ENCODE measurements at regions not wholly inside any gene's neighbourhood (a gene's known extent, or its start where the extent isn't known, plus 50 kb on each side); places are given as distances from the start of the nearest gene placed in this dataset.
A peak's percentile ranks its signal among the peaks of the same experiment; 100 is the strongest.
"Not testable (repeated sequence)": the region's sequence is repeated elsewhere in the genome, so short reads cannot be mapped to it uniquely, and the experiment has no call there.

DNA sequence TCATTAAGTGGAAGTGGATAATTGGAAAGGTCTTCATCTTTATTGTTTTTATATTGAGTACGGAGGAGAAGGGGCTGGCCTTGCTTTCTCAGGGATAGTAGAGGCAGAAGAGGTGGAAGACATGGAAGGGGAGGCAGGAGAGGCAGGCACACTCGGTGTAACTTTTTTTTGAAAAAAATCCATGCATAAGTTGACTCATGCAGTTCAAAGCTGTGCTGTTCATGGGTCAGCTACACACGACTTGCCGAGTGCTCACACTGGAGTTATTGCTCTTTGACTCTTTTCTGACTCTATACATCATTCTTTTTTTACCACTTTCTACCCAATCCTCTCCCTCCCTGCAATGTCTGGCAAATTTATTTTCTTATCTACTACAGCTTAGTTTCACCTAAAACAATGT lies 158.3 kb upstream of the AADAT start:
- no peak for DNase-seq

DNA sequence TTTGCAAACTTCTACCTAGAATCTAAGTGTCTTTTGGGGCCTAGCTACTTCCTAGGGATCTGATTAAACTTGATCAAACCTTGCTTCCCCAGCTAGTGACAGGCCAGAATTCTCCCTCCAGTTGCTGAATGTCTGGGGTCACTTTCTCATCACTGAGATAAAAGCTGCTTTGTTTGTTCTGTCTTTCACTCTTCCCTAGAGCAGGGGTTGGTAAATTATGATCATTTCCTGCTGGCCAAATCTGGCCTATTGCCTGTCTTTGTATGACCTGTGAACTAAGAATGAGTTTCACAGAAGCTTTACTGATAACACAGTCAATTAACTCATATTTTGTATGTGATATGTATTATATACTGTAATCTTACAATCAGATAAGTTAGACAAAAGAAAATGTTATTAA lies 157.8 kb upstream of the AADAT start:
- DNase-seq: no peak

DNA sequence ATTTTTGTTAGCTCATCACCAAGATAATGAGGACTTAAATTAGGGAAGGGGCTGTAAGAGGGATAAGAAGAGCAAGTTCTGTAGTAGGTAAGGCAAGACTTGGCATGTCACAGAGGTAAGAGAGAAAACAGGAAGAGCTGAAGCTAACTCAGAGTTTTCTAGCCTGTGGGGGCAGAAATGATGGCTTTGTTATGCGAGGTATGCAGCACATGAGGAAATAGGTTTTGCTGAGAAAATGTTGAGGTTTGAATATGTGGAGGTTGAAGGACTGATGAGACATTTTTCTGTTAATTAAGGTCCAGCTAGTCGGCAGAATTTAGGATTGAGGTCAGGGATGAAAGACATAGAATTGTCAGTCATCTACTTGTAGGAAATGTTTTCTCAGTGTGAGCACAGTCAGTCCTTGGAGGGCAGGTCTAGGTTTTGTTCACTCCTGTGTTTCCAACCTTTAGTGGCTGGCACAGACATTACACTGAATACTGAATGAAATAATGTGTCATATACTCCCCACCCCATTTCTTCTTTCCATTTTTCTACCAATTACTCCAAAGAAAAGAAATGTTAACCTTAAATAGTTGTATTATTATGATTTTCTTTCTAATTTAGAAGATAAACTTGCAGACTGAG lies 154.0 kb upstream of the AADAT start:
- DNase-seq: peak; percentile 16

DNA sequence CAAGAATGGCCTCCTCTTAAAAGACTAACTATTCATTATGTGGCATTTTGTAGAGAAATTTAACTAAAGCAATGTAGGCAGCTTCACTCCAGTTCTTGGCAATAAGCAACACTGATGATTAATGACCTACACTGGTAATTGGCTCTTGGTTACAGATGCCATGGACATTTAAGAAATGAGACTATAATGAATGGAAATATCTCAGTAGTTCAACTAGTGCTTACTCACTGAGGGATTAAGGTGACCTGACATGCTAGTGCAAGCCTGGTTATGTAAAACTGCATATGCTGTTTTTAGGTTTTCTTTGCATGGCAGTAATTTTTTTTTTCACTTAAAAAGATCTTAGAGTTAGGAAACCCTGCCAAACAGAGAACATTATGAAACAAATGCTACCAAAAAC lies 152.7 kb upstream of the AADAT start:
- no peak for DNase-seq

DNA sequence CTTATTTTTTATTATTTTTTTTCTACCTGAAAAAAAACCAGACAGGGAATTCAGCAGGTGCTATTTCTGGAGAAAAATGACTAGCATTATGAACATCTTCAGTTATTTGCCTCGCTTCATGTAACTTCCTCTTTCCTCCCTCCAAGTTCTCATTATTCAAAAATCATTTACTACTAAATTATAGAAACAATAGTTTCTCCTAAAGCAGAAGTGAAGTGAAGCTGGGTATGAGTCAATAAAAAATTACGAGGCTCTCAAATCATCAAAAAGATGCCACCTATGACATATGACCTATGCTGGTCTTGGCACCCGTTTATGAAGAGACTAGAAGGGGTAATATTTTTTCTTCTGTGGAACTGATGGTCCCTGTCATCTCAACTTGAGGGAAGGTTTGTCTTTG lies 145.0 kb upstream of the AADAT start:
- DNase-seq: no peak

DNA sequence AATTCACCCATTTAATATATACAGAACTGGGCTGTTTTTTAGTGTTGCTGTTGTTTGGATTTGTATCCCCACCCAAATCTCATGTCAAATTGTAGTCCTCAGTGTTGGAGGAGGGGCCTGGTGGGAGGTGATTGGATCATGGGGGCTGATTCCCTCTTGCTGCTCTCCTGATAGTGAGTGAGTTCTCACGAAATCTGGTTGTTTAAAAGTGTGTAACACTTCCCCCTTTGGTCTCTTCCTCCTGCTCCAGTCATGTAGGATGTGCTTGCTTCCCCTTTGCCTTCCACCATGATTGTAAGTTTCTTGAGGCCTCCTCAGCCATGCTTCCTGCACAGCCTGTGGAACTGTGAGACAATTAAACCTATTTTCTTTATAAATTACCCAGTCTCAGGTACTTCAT lies 141.6 kb upstream of the AADAT start:
- DNase-seq: no peak

DNA sequence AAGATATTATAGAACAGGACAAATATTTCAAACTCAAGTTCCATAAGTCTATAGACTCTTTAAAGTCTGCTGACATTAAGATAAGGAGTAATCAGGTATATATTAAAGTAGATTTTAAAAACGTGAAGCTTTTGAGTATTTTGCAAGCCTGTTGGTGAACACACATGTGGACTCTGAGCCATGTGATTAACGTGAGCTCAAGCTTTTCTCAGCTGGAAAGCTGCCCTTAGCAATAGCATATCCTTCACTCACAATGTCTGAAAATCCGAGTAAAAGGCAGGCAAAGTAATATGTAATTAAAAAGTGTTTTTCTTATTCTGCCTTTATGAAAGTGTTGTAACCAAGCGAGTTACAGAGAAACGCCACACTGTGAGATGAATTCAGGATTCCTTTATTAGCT lies 140.5 kb upstream of the AADAT start:
- DNase-seq: no peak

DNA sequence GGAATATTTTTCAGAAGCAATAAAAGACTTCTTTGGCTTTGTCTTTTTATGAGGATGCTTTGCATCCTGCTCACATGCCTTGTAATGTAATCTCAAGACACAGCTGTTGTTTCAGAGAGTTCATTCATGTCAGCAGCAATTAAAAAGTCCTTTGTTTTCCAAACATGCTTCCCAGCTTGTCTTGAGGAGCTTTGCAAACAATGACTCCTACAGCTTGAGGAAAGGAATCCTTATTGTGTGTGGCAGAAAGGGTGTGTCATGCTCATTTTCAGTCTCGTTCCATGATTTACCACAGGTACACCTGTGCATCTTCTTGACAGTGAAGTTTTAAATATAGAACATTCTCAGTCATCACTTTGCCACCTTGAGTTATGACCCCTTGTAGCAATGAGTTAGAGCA lies 139.2 kb upstream of the AADAT start:
- DNase-seq: no peak

DNA sequence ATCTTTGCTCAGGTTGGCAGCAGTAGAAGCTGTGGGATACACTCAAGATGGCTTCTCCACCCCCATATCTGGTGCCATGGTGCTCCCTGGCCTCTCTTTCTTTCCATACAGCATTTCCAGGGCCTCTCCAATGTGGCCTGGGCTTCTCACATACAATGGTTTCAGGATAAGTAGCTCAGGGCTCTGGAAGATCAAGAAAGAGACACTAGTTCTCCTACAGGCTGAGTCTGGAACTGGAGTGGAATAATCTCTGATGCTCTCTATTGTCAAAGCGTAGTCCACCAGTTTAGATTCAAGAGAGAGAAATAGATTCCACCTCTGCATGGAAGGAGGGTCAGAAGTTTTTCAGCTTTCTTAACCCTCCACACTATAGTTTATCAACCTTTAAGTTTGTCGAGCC lies 138.2 kb upstream of the AADAT start:
- DNase-seq: no peak

DNA sequence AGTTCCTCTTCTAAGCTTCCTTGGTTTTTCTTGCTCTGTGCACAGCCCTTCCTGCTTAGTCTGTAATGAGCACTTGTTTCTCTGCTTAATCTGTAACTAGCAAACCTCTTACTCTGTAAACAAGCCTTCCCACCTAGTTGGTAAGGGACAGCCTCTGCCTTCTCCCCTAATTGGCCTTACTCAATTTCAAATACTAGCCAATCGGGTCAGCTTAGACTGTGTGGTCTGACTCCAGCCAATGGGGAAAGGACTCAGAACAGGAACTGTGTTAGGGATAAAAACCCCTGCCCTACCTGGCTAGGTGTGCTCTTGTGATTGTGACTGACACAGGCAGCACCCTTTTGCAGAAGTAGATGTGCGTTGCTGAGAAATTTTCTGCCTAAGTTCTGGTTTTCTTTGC lies 136.5 kb upstream of the AADAT start:
- no peak for DNase-seq

DNA sequence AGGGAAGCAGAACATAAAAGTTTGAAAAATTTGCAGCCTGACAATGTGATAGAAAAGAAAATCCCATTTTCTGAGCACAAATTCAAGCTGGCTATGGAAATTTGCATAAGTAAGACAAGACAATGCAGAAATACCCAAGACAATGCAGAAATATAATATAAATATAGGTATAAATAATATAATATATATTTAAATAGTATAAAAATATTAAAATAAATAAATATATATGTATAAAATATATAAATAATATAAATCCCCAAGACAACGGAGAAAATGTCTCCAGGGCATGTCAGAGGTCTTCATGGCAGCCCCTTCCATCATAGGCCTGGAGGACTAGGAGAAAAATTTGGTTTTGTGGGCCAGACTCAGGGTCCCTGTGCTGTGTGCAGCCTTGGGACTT lies 125.0 kb upstream of the AADAT start:
- DNase-seq: no peak

DNA sequence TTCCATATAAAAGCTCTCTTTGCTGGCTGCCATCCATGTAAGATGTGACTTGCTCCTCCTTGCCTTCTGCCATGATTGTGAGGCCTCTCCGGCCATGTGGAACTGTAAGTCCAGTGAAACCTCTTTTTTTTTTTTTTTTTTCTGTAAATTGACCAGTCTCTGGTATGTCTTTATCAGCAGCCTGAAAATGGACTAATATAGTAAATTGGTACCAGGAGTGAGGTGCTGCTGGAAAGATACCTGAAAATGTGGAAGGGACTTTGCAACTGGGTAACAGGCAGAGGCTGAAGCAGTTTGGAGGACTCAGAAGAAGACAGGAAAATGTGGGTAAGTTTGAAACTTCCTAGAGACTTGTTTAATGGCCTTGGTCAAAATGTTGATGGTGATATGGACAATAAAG lies 124.3 kb upstream of the AADAT start:
- no peak for DNase-seq

DNA sequence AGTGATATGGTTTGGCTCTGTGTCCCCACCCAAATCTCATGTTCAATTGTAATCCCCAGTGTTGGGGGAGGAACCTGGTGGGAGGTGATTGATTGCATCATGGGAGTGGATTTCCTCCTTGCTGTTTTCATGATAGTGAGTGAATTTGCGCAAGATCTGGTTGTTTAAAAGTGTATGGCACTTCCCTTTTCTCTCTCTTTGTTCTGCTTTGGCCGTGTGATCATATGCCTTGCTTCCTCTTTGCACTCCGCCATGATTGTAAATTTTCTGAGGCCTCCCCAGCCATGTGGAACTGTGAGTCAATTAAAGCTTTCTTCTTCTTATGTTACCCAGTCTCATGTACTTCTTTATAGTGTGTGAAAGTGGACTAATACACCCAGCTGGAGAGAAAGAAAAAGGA lies 113.0 kb upstream of the AADAT start:
- DNase-seq: no peak

DNA sequence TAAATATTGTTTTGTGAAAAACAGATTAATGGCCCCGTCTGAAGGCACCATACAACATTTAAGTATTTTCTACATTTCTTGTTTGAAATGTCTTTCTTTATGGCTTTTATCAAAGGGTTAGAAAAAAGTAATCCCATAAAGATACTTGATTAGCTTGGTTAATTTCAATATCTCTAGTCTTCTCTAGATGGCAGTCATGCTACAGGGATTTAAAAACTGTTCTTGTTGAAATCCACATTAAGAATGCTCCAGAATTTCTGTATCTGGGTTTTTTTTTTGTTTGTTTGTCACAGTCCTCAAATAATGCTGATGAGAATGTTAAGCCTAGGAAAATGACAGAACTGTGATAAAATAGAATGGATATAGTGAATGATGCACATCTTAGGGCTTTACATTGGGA lies 109.0 kb upstream of the AADAT start:
- peak; percentile 3 for DNase-seq

DNA sequence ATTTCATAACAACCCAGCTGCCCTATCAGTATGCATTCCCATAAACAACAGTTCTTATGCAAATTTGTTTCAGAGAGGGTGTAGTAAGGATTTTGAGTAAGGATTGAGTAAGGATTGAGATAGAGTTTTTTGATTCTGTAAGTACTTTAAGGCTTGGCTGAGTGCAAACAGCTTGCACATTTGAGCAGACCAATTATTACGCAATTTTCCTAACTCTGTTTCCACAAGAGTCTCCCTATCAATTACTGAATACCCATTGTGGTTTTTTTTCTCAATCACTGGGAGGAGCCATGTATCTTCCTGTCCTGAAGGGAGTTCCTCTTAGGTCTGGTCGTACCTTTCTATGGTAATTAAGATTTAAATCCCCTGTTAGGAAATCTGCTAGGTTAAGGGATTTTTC lies 105.0 kb upstream of the AADAT start:
- not testable (repeated sequence) for DNase-seq

DNA sequence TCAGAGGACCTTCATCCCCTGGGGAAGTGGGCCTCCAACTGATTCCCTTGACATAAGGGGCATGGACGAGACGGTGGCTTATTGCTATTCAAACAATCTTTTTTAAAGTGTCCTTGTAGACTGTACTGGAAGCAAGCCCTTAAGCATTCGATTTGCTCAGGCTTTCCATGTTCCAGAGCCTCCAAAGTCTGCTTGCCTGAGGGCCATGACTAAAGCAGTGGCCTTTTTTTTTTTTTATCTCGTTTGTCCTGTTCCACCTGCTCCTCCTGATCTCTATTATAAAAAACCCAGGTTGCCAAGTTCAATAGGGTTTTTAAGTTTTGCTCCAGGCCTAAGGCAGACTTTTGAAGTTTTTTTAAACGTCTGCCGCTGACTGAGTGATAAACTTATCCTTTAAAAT lies 103.7 kb upstream of the AADAT start:
- no peak for DNase-seq

DNA sequence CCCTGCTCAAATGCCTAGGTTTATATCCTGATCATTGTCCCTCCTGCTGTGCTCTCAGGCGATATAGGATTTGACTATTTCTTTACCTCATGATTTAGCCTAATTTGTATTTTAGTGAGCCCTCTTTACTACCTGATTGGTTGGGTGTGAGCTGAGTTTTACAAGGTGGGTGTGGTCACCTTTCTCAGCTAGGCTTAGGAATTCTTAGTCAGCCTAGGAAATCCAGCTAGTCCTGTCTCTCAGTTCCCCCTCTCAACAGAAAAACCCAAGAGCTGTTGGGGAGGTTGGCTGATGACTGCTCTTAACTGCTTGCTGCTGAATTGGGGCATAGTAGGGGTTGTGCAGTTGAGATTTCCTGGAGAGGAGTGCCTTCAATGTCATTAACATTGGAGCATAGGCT lies 100.5 kb upstream of the AADAT start:
- DNase-seq: no peak

DNA sequence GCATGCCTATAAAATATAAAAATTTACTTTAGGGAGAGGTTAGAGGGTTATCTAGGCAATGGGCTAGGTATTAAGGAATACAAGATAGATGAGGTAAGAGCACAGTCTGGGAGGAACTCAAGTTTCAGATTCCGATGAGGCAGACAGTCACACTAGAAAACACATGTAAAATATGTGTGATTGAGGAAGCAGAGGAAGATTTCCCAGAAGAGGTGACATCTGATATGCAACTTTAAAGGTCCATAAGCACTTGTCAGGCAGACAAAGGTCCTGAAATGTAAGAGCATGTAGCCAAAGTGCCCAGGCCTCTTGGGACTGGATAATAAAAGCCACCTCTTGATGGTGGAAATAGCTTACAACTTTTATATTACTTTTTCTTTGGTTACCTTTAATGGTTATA lies 81.1 kb upstream of the AADAT start:
- no peak for DNase-seq

DNA sequence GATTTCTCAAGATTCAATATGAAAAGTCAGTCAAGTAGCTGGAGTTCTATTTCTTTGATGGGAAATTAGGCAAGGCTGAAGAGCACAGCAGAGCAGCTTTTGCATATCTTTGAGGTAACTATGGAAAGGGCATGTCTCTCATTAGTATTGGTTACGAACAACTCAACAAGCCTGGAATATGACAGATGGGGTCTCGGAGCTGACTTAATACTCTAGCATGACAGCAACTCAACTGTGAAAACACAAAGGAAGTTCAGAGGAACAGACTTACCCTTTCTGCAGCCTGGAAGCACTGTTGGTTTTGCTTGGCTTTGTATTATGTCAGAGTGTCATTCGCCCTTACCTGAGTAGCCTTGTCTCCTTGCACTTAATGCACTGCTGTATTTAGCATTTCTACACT lies 79.9 kb upstream of the AADAT start:
- no peak for DNase-seq

DNA sequence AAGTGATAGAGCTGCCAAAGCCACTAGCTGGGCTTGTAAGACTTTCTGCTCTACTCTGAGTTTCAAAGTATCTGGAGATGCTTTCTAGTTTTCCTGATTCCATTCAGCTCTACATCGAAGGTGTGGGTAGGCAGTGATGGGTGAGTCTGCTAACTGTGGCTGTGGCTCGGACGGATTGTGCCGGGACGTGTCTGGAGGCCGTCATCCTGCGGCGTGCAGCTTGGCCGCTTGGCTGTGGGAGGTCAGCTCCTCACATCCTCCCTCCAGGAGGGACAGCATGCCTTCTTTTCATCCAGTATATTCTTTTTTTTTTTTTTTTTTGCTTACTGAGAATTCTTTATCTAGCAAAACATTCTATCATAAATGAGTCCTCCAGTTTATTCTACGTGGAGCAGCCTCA lies 77.9 kb upstream of the AADAT start:
- DNase-seq: no peak

DNA sequence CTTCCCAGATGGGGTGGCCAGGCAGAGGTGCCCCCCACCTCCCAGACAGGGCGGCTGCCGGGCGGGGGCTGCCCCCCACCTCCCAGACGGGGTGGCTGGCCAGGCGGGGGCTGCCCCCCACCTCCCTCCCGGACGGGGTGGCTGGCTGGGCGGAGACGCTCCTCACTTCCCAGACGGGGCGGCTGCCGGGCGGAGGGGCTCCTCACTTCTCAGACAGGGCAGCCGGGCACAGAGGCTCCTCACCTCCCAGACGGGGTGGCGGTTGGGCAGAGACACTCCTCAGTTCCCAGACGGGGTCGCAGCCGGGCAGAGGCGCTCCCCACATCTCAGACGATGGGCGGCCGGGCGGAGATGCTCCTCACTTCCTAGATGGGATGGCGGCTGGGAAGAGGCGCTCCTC lies 76.4 kb upstream of the AADAT start:
- not testable (repeated sequence) for DNase-seq

DNA sequence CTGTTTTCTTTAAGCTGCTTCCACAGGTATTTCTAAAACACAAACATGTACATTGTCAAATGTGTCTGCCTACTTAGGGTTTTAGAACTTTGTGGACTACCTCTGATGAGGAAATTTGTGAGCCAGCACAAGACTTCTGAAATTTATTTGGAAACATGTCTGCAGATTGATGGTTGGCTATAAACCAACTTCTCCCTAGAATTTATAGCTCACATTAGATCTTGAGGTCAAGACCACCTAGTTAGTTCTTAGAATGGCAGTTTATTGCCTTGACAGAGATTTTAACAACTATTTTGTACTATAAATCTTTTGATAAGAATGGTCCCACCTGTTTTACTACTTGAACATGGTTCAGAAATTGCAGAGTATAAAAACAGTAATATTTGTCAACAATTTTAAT lies 72.7 kb upstream of the AADAT start:
- DNase-seq: no peak

DNA sequence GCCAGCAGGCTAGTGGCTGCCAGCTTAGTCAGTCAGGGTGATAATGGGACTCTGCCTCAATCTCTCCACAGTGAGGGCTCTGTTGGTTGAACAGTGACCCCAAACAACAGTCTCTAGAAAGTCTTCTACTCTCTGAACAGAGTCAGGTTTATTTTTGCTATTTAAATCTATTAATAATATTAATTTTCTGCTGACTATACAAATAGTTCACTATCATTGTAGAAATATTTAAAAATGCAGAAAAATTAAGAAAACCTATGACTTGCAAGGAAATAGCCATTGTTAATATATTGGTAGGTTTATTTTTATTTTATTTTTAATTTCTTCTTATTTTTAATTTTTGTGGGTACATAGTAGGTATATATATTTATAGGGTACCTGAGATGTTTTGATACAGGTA lies 67.9 kb upstream of the AADAT start:
- no peak for DNase-seq

DNA sequence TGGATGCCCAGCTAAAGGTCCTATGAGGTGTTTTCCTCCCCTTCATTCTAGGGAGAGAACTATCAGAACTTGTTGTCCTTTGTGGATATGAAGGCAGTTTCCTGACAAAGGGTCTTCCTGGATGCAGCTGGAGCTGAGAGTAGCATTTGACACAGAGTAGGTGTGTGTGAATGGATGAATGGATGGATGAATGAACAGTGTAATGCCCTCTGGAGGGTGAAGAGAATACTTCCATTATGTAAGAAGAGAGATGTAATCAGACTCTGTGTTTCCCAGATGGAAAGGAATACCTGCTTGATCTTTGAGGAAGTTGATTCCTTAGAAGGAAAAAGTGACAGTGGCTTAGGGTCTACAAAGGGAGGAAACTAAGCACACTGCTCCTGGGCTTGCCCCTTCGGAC lies 55.4 kb upstream of the AADAT start:
- DNase-seq: no peak

DNA sequence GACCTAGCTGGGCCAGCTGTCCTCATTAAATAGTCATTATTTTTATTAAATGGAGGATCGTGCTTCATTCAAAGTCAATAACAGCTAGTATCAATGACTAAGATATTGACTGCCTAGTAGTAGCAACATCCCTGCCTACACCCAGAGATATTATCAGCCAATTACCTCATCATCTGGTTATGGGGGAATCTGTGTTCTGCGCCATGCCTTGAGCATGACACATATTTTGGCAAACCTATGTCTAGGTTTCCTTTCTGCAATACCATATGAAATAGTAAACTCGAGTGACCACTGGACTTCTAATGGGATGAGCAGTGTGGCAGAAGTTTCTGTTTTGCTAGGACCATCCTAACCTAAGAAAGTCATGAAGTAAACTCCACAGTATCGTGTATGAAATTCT lies 50.0 kb upstream of the AADAT start:
- peak; percentile 46 for DNase-seq

Data from fibroblast of skin of back (primary cell).